ENCODE measurements at regions not wholly inside any gene's neighbourhood (a gene's known extent, or its start where the extent isn't known, plus 50 kb on each side); places are given as distances from the start of the nearest gene placed in this dataset.

- TF ChIP-seq CTCF (conservative IDR thresholded peaks at IDR 0.05 in 1 of 2, IDR thresholded peaks at IDR 0.05 in 1 of 2; ENCODE audit: extremely low read depth in 1 of 2, insufficient read depth in 1 of 2, low read depth in 1 of 2, low read length in 2 of 2) (no peak), EZH2 (IDR thresholded peaks at IDR 0.05; ENCODE audit: borderline replicate concordance, low read length) (no peak)
These were observed 176.7 kb upstream of the ZNF32 start for GRCh38 chr10:43825421-43825820.
